NCI-H2171 (cell line): ENCODE measurements at regions not wholly inside any gene's neighbourhood (a gene's known extent, or its start where the extent isn't known, plus 50 kb on each side); places are given as distances from the start of the nearest gene placed in this dataset.
A peak's percentile ranks its signal among the peaks of the same experiment; 100 is the strongest.
"Not testable (repeated sequence)": the region's sequence is repeated elsewhere in the genome, so short reads cannot be mapped to it uniquely, and the experiment has no call there.

ENCODE experiments used
- DNase-seq: peaks from one replicate; lab custom pipeline; 2025; lab: John Stamatoyannopoulos, UW

- DNase-seq: peak; percentile 12
These were observed 357.2 kb downstream of the DLEU7 start for GRCh38 chr13:50485979-50486935.

DNA sequence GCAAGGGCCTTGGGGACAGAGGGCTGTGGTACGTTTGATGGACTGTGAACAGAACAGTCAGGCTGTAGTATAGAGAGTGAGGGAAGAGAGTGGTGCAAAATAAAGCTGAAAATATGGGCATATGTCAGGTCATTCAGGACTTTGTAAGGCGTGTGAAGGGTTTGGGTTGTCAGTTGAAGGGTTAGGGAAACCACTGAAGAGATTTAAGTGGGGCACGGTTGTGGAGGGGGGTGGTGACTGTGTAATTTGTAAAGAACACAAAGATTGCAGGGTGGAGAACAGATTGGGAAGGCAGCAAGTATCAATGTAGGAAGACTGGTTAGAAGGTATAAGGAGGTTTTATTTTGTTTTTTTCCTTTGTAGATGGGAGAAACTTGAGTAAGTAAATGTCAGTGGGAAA lies 349.8 kb downstream of the DLEU7 start:
- DNase-seq: no peak

DNA sequence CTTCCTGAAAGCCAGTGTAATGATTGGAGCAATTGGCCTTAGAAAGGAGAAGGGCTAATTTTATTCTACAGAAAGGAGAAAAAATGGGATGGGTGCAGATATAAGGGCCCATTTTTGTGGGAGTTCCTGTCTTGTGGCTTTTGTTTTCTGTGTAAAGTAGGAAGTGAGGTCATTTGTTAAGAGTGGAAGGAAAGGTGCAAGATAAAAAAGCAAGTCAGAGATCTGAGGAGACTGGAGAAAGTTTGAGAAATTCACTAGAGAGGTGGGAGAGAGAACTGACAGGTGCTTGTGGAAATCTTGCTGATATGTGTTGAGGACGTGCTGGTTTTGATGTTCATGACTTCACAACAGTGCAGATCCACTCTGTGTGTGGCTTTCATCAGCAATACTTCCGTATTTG lies 349.4 kb downstream of the DLEU7 start:
- DNase-seq: no peak

DNA sequence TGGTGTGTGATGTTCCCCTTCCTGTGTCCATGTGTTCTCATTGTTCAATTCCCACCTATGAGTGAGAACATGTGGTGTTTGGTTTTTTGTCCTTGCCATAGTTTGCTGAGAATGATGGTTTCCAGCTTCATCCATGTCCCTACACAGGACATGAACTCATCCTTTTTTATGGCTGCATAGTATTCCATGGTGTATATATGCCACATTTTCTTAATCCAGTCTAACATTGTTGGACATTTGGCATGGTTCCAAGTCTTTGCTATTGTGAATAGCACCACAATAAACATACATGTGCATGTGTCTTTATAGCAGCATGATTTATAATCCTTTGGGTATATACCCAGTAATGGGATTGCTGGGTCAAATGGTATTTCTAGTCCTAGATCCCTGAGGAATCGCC lies 340.3 kb downstream of the DLEU7 start:
- not testable (repeated sequence) for DNase-seq

- DNase-seq: no peak
These were observed 334.3 kb downstream of the DLEU7 start for GRCh38 chr13:50509167-50509566.

DNA sequence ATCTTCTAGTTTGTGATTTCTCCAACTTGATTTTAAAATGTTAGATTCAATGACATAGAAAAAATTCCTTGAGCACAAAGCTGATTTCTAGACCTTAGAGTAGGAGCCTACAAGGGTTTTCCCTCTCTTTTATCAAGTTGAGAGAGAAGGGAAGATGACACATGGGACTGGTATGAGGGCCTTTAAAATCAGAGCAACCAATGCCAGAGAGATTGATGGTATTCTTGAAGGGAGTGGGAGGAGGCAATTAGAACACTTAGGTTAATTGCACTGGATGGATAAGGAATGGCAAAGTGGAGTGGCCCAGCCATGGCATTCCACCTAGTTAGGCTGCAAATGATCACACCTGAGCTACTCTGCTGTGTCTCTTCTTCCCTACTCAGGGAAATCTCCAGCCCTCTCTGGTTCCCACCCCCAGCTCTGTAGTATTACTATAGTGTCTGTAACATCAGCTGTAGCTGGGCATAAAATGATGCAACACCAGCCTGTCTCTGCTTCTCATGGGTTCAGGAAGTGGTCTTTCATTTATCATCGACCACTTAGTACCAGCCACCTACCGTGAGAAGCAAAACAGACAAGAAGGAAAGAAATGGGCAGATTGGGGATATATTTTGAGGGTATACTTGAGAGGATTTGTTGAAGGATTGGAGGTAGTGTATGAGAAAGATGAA lies 333.6 kb downstream of the DLEU7 start:
- no peak for DNase-seq

DNA sequence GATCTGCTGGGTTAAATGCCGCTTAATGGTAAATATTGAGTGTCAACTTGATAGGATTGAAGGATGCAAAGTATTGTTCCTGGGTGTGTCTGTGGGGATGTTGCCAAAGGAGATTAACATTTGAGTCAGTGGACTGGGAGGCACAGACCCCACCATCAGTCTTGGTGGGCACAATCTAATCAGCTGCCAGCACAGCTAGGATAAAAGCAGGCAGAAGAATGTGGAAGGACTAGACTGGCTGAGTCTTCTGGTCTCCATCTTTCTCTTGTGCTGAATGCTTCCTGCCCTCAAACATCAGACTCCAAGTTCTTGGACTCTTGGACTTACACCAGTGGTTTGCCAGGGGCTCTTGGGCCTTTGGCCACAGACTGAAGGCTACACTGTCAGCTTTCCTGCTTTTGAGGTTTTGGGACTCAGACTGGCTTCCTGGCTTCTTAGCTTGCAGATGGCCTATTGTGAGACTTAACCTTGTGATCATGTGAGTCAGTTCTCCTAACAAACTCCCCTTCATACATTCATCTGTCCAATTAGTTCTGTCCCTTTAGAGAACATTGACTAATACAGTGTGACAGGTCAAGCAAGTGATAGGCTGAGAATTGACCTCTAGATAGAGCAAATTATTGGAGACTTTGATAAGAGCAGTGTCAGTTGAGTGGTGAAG lies 332.5 kb downstream of the DLEU7 start:
- DNase-seq: not testable (repeated sequence)

GRCh38 chr13:50511877-50512341 lies 331.6 kb downstream of the DLEU7 start:
- DNase-seq: no peak

DNA sequence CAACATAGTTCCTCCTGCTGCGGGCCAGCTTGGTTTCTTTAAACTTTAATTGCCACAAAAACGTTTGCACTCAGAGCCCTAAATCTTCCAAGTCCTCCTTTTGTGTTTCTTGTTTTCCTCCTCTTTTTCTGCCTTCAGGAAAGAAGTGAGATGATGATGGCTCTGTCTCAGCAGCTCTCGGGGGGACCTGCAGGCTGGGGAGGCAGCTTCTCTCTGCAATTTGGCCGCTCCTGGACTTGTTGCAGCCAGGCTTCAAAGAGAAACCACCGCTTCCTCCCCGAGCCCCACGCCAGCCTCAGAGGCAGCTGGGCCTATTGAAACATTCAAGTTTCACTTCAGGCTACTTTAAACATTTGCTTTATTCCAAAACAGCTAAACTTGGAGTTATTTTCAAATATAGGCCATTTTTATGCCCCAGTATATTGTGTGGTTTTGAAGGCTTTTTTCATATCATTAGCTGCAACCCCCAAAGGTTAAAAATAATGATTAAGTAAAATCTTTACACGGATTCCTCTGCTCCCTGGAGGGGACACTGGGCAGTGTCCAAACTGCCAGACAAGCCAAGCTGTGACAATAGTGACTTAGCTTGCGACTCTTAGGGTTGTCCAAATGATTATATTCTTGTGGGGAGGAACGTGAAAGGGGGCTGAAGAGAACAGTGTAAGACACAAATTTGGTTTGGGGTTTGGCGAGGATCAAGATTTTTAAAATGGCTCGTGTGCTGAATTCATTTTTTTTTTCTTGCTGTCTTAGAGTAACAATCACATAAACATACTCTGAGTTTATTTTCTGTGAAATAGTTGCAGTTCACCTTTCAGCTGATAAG lies 330.8 kb downstream of the DLEU7 start:
- DNase-seq: no peak

DNA sequence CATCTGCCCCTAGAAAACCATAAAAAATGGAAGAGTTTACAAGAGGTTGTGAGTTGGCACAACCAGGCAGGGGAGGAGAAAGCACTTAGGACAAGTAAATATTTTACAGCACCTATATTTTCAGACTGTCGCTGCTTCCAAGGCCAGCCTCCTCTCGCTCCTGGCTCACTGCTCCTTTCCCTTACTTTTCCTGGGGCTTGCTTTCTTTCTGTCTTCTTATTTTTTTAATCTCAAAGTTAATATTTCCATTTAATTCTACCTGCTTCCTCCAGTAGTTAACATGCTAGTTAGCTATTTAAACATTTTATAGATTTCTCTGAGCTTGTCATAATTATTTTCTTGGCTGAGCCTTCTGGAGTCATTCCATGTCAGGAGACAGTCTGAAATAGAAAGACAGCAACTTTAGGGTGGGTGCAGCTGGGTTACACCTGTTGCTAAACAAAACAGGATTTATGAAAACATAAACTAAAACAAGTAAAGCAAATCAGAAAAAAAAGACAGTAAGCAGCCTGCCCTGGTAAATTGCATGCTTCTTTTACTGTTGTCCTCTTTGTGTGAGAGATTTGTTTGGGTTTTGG lies 330.1 kb downstream of the DLEU7 start:
- DNase-seq: no peak

DNA sequence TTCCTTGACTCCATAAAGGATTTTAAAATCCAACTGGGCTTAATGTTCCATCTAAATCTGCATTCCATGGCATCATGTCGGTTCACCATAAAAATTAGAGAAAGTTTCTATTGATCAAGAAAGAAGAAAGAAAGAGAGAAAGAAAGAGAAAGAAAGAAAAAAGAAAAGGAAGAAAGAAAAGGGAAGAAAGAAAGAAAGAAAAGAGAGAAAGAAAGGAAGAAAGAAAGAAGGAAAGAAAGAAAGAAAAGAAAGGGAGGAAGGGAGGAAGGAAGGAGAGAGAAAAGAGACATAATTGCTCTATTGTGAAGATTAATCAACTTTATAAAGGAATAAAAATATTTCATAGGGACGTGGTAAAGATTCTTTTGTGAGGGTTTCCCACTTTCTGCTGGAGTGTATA lies 329.2 kb downstream of the DLEU7 start:
- DNase-seq: no peak

- DNase-seq: no peak
These were observed 325.4 kb downstream of the DLEU7 start for GRCh38 chr13:50518131-50518530.

- no peak for DNase-seq
These were observed 324.7 kb downstream of the DLEU7 start for GRCh38 chr13:50518781-50519201.

- DNase-seq: no peak
These were observed 323.6 kb downstream of the DLEU7 start for GRCh38 chr13:50519866-50520265.

DNA sequence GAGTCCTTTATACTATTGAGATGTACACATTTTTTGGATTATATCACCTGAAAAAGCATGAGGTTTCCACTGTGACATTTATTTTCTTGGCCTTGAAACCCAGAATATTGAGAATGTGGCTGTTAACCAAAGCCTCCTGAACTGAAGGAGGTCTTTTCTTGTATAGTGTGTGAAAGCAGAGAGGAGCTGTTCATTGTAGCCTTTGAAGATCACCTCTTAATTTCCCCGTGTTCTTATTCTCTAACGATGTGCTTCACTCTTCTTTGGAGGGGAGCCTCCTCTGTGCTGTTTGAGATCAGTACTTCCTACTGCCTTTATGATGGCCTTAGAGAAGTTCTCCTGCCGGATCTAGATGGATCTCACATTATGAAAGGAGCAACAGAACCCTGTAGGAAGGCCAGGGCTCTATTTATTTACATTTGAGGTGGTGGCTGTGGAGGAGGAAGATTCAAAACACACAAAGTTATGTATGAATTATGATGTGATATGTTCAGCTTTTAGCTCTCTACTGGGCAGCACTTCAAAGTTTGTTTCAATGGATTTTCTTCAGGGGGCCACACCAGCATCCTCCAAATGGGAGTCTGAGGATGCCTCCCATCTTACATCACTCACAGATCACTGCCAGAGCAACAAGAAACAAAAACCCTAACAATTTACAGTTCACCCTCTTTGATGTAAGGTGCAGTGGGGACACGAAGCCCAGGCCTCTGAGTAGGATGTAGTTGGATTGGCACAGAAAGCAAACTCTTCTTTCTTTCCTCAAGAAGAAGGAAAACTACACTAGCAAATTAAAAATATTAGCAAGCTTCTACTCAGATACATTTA lies 322.3 kb downstream of the DLEU7 start:
- no peak for DNase-seq

DNA sequence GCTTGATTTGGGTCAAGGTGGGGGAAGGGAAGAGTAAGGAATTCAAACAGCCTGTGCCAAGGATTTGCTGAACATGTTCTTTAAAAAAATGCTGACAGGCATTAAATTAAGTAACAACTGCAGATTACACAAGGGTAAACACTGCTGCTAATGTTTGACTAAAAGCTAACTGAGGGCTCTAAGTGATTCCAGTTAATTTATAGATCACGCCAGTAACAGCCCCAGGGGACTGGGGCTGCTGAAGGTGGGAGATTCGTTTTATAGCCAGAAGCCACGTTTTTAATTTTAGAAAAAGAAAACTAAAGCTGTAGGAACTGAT lies 321.7 kb downstream of the DLEU7 start:
- DNase-seq: no peak

DNA sequence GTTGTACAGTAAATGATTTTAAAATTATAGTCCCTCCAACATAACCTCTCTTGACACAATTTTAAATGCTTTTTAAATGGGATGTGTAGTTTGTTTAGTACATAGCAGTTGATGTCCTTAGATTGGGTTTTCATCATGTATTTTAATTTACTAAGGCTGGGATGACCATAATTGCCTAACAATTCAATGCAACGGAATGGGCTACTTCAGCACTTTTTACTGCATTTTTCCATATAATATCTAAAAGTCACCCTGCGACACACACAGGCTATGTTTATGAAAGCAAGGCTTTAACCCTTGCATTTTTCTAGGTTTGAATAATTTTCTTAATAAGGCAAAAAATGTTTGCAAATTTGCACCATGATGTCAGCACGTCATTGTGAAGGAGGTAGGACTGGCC lies 321.0 kb downstream of the DLEU7 start:
- no peak for DNase-seq

GRCh38 chr13:50523307-50523706 lies 320.2 kb downstream of the DLEU7 start:
- DNase-seq: no peak

DNA sequence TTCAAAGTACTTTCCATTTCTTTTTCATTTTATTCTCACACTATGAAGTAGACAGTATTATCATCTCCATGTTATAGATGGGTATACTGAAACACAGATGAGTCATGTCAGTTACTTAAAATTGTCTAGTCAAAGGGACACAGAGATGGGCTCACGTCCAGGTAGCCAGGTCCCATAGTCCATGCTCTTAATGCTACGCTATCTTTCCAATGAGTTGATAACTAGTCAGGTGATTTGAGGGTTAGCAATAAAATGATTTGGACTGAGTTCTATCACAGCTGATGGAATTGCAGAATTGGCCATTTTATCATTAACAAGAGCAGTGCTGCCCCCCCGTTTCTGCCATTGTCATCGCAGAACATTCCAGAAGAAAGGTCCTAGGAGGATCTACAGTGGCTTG lies 318.9 kb downstream of the DLEU7 start:
- DNase-seq: no peak

DNA sequence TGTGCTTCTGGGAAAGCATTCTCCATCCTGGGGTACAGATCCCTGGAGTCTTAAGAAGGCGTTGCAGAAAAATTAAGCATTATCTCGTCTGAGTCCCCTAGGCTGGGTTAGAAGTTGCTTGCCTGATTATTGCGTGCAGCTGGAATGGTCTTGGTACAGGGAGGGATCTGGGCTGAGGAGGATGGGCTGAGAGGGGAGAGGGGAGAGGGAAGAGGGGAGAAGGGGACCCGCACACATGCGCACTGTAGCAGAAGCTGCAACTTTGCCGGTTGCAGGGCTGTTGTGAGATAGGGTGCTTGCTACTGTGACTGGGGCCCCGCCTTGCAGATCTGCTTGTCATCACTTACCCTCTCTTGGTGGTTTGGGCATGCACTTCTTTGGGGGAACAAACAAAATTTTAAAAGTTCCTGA lies 316.8 kb downstream of the DLEU7 start:
- DNase-seq: no peak

DNA sequence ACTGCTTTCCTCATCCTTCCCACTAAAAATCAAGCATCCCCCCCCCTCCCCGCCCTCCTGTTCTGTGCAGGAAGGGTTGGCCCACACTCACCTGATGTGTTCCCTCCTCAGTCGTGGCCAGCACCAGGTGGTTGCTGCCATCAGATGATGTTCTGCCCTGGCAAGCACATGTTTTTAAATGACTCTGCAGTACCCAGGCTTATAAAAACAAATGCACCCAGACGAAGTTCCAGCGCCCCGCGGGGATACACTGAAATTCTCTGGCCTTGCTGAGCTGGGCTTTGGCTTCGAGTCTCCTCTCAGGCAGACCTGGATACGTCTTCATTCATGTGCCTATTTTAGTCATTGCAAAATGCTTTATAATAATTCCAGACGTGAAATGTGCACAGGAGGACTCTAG lies 316.3 kb downstream of the DLEU7 start:
- no peak for DNase-seq
